GM21390 (cell line): ENCODE measurements at regions not wholly inside any gene's neighbourhood (a gene's known extent, or its start where the extent isn't known, plus 50 kb on each side); places are given as distances from the start of the nearest gene placed in this dataset.
"Not testable (repeated sequence)": the region's sequence is repeated elsewhere in the genome, so short reads cannot be mapped to it uniquely, and the experiment has no call there.

Source experiments
- ATAC-seq: cut with Tn5 transposase; IDR thresholded peaks from one replicate; pipeline ENCODE4 v1.9.1; 2021; ENCODE audit not compliant: unreplicated experiment

DNA sequence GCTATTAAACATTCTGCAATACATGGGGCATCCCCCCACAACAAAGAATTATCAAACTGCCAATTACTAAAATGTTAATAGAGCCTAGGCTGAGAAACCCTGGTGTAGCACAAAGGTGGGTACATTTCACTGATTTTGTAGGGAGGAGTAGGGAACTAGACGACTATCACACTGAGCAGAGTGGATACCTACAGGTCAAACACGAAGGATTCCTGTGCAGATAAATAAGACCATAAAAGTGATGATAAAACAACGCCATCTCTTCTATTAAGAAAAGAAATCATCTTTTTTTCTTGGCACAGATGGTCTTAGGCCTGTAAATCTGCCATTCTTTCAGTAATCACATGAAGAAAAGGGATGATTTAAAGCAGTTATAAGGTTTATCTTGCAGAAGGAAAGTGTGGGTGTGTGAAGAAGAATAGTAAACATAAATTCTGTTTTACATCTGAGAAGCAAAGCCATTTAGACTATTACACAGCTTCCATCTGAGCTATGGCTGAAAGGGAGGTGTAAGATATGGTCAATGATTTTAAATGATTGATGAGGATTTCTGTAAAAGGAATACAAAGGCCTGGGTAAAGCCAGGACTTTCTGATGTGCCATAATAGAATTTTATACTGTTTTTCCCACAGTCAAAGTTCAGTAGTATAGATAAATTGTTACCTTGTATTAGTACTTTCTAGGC, 429.4 kb upstream of the GOT2 start:
- no peak for ATAC-seq

DNA sequence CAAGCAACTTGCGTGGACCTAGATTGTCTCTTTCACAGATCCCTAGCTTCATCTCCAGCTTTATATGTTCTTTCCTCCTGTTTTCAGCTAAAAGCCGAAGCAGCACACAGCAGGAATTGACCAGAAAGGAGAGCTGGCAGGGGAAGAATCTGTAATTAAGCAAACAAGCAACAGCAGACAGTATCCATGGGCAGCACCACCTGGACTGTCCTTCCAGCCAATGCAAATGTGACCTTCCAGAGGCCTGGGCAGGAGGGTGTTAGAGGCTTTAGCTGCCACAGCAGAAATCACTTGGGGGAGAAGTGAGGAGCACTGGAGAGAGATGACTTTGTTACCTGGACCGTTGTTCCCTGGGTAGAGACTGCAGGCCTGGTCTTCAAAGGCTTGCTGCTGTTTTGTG, 427.6 kb upstream of the GOT2 start:
- ATAC-seq: no peak

DNA sequence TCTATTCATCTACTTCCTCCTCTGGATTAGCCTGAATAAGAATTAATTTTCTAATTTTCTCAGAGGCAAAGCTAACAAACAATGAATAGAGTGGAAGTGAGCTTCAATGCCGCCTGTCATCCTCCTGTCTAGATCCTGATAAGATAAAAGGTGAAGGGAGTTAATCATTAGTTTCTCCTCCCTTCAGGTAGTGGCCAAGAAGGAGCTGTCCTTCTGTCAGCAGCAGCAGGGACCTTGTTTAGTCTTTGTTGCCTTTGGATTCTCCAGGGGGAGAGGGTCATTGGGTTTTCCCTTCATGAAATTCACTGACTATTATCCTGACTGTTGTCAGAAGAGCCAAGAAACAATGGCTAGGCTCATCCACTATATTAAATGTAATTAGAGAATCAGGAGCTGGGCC, 420.2 kb upstream of the GOT2 start:
- ATAC-seq: no peak

DNA sequence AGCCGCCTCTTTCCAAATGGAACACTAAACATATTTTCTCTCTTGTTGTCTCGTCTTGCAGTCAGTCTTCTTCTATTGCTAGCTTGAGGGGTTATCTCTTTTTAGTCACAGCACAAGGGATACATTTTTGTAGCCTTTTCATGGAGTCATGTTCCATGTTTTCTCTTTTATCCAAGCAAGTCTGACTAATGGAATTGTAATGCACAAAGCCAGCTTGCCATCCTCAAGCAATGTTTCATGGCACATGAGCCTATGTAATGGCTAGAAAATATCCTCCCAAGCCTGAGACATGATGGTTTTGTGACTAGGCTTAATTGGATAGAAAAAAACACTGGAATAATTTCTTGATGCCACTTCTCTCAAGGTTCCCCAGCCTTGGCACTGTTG, 414.6 kb upstream of the GOT2 start:
- ATAC-seq: no peak

DNA sequence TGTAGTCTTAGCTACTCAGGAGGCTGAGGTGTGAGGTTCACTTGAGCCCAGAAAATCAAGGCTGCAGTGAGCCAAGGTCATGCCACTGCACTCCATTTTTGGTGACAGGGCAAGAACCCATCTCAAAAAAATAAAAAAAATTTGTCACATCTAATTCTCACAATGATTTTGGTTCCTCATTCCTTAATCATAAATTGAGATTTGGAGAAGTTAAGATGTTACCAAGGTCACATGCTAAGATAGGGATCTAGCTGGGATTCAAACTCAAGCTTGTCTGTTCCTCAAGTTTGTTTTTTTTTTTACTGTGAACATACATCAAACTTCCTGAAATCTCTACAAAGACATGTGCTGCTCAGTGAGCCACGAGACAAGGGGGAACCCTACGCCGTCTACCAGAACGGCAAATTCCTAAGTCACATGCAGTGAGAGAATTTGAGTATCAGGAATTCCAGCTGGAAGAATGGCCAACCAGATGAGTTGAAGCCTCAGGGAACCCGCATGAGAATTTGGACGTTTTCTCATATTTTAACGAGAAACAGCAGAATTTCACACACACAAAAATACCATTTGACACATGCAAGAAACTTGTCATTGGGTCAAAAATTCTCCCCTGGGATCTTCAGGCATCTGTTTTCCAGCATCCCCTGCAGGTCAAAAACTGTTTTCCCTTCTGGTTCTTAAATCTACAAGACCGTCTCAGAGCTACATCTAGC, 414.1 kb upstream of the GOT2 start:
- ATAC-seq: no peak

DNA sequence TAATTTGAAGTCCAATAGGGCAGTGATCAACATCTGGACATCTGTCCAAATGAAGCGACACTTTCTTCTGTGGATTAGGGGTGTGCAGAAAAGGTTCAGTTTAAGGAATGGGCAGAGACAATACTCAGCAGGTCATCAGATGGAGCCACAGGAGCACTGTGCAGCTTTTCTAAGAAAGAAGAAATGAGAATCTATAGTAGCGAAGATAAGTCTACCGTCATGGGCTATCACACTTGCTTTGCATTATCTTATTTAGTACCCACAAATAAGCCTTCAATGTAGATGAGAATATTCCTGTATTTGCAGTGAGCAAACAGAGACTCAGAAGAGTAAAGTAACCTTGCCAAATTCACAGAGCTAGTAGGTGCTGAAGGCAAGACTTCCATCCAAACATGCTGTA, 412.0 kb upstream of the GOT2 start:
- ATAC-seq: no peak

GRCh38 chr16:59144841-59145240, 410.7 kb upstream of the GOT2 start:
- ATAC-seq: no peak

- no peak for ATAC-seq
Measured at GRCh38 chr16:59144326-59144725, 410.2 kb upstream of the GOT2 start.

GRCh38 chr16:59126486-59126885, 392.4 kb upstream of the GOT2 start:
- ATAC-seq: no peak

DNA sequence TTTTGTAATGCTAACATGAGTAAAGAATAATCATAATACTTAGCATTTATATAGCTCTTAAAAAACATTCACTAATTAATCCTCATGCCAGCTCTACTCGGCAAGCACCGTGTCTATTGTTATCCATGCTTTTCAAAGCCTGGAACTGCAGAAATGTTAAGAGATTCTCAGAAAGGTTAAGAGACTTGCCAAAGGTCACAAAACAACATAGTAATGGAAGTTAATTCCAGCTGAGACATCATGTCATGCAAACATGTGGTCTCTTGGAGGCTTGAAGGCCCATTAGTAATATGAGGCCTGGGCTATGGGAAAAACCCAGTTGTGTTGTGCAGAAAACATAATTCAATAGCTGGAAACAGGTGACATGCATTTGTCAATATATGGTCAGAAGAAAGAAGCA, 389.9 kb upstream of the GOT2 start:
- no peak for ATAC-seq

DNA sequence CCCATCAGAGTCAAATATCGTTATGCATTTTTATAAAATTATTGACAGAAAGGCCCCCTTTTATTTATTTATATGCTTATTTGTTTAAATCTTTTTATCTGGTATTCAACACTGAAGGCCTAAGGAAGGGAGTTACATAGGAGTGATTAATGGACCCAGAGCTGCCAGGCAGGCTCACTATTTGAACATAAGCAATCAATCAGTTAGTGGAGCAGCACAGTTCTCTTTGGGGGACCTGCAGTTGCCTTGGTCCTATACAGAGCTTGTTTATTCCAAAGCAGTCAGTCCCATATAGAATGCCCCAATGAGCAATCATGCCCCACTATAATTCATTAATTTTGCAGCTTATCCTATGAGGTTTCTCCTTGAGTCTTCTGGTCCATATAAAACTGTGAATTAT, 389.4 kb upstream of the GOT2 start:
- no peak for ATAC-seq

DNA sequence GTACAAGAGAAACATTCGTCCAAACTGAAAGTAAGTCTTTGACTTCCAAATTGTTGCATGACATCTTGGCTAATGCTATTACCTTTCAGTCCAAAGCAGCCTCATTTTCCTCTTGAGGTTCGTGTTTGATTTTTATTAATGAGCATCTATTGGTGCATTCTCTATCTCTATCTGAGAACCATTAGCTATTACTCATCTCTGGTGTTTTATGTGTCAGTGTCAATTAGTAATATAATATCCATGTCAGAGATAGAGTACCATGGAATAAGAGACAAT, 388.1 kb upstream of the GOT2 start:
- no peak for ATAC-seq

DNA sequence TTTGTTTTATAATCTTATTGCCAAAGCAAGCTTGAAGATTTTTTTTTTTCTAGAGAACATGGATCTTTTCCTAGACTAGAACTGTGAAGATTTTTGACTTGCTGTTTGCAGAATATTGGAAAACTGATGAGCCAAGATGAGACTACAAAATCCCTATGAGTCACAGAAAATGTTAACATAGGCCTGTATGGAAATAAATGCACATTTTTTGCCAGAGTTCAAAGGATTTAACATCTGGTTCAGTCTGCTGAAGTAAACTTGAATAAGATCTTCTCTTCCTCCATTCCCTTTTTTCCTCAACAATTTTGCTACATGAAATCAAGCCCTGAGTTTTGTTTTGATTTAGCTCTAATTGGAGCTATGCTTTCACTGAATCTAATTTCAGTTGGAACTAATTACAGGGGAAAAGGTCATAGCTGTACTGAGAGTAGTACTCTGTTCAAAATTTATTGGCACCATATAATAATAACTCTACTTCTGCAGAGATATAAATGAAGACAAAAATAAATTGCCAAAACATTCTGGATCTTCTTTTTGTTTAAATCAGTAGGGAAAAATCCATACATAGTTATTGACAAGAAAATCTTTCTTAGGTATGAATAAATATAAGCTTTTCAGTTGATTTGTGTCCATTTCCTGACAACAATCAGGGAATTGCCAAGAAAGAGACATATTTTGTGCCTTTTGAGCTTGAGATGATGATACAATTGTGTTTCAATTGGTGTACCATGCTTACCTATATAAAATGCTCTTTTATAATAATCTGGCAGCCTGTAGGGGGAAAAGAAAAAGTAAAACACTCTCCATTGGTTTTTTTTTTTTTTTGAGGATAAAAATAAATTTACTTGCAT, 387.5 kb upstream of the GOT2 start:
- ATAC-seq: no peak

DNA sequence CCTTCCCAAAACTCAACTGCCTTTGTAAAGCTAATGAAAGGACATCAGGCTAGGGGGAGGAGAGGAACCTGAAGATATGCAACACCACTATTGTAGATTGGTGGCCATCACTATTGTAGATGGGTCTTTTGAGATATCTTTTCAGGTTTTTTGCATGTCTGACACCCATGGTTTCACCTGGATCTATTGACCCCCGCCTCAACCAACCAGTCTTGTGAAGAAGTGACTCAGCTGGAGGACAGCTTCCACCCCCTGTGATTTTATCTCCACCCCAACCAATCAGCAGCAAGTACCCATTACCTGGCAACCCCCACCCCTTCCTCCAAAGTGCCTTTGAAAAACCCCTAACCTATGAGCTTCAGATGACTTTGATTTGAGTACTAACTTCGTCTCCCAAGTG, 382.6 kb upstream of the GOT2 start:
- ATAC-seq: no peak

DNA sequence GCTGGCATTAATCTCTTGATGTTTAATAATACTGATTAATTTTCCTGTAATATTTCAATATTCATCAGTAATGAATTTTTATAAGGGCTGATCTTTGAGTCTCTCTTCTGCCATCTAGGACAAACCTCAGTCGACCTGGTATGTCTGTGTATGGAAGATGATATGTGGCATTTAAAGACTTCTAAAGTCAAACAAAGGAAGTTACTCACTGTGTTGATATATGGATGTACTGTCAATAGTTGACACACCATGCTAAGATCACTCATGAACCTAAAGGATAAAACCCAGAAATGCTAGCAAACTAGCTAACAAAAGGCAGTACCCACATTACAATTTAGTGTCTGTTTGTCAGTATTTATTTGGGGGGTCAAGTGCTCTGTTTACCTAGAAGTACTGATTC, 380.7 kb upstream of the GOT2 start:
- ATAC-seq: no peak

GRCh38 chr16:59113004-59113670, 379.0 kb upstream of the GOT2 start:
- ATAC-seq: no peak

- ATAC-seq: no peak
Measured at GRCh38 chr16:59111280-59111679, 377.2 kb upstream of the GOT2 start.

DNA sequence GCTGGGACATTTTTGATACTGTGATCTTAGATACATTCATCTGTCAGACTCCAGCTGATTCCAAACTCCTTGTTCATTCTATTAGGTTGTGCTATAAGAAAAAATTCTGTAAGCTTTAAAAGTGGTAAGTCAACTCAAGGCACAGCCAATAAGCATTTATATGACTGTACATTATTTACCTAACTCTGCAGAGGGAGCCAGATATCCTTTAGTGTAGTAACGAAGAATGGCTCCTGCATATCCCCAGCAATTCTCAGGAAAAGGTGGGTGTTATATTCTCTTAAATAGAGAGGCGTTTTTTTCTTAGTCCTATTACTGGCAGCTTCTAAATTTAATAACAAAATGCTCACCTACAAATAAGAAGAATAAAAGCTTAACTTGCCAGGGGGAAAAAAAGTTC, 374.3 kb upstream of the GOT2 start:
- ATAC-seq: no peak

- not testable (repeated sequence) for ATAC-seq
Measured at GRCh38 chr16:59096682-59097081, 362.6 kb upstream of the GOT2 start.

- ATAC-seq: no peak
Measured at GRCh38 chr16:59090541-59090940, 356.4 kb upstream of the GOT2 start.

- no peak for ATAC-seq
Measured at GRCh38 chr16:59088431-59088830, 354.3 kb upstream of the GOT2 start.

- no peak for ATAC-seq
Measured at GRCh38 chr16:59087641-59088040, 353.5 kb upstream of the GOT2 start.
